Peyer's patch (tissue), 4 donors: ENCODE measurements at regions not wholly inside any gene's neighbourhood (a gene's known extent, or its start where the extent isn't known, plus 50 kb on each side); places are given as distances from the start of the nearest gene placed in this dataset.

ENCODE experiments used
- DNase-seq, 3 donors: peaks; one replicate each; pipeline ENCODE4 v3.0.0-alpha.2; 2017 to 2019
- H3K27ac ChIP-seq, 4 donors: fragments of 200-600 bp; sonication (generic); one replicate each; pipeline ENCODE4 v1.5.1; 2016 to 2019
- H3K27me3 ChIP-seq, 2 donors: fragments of 200-600 bp; sonication (generic); one replicate each; pipeline ENCODE4 v1.5.1; 2019
- H3K36me3 ChIP-seq, 3 donors: fragments of 200-600 bp; sonication (generic); one replicate each; pipeline ENCODE4 v1.5.1; 2016 to 2019
- H3K4me1 ChIP-seq, 4 donors: fragments of 200-600 bp; sonication (generic); one replicate each; pipeline ENCODE4 v1.5.1; 2016 to 2019
- H3K4me3 ChIP-seq, 4 donors: fragments of 200-600 bp; sonication (generic); 1 replicate in 3 of 4; 2 replicates in 1 of 4; pipeline ENCODE4 v1.5.1; 2016 to 2019; ENCODE audit warnings: mild to moderate bottlenecking in 1 of 4
- H3K9me3 ChIP-seq, 4 donors: fragments of 200-600 bp; sonication (generic); one replicate each; pipeline ENCODE4 v1.5.1; 2016 to 2019; ENCODE audit warnings: mild to moderate bottlenecking in 1 of 4
- CTCF ChIP-seq, 6 experiments: fragments of 450-650 bp in 4 of 6; fragments of 200-600 bp in 2 of 6; sonication (generic) in 1 of 6; IDR thresholded peaks; one replicate each; pipeline ENCODE4 v1.5.1; 2017 to 2019; ENCODE audit warnings: antibody characterized with exemption in 6 of 6, mild to moderate bottlenecking in 3 of 6, moderate library complexity in 1 of 6
- POLR2A ChIP-seq, 2 donors: fragments of 450-650 bp; IDR thresholded peaks; one replicate each; pipeline ENCODE4 v1.5.1; 2017; ENCODE audit warnings: antibody characterized with exemption in 2 of 2, mild to moderate bottlenecking in 2 of 2, moderate library complexity in 2 of 2

GRCh38 chr22:48800886-48801607, 1026.6 kb downstream of the BRD1 start:
- no peak for TF ChIP-seq POLR2A (IDR thresholded peaks at IDR 0.05)
- TF ChIP-seq CTCF (IDR thresholded peaks at IDR 0.05), result no peak
- no peaks in the 10 kb centered on the region for H3K4me1 ChIP-seq
- no peaks in the 10 kb centered on the region for H3K27me3 ChIP-seq
- H3K4me3 ChIP-seq, result no peak overlapping the region
- no peaks in the 10 kb centered on the region for H3K36me3 ChIP-seq
- H3K9me3 ChIP-seq, result no peaks in the 10 kb centered on the region
- H3K27ac ChIP-seq, result no peak overlapping the region
- DNase-seq, result no peak

- H3K4me3 ChIP-seq, result no peak overlapping the region
- no peaks in the 10 kb centered on the region for H3K27me3 ChIP-seq
- no peak for DNase-seq
- no peaks in the 10 kb centered on the region for H3K36me3 ChIP-seq
- no peaks in the 10 kb centered on the region for H3K9me3 ChIP-seq
- H3K4me1 ChIP-seq, result no peaks in the 10 kb centered on the region
- no peak overlapping the region for H3K27ac ChIP-seq
- TF ChIP-seq POLR2A (IDR thresholded peaks at IDR 0.05) (no peak), CTCF (IDR thresholded peaks at IDR 0.05) (no peak)
These were observed 1027.4 kb downstream of the BRD1 start for GRCh38 chr22:48800036-48800885.

GRCh38 chr22:48799227-48799970, 1028.3 kb downstream of the BRD1 start:
- Histone ChIP-seq H3K36me3 (no peaks in the 10 kb centered on the region), H3K4me3 (no peak overlapping the region), H3K27me3 (no peaks in the 10 kb centered on the region), H3K4me1 (no peaks in the 10 kb centered on the region), H3K27ac (no peak overlapping the region), H3K9me3 (no peaks in the 10 kb centered on the region)
- no peak for DNase-seq
- TF ChIP-seq CTCF (IDR thresholded peaks at IDR 0.05), result no peak
- no peak for TF ChIP-seq POLR2A (IDR thresholded peaks at IDR 0.05)

GRCh38 chr22:48798281-48799226, 1029.1 kb downstream of the BRD1 start:
- H3K27ac ChIP-seq, result no peak overlapping the region
- H3K27me3 ChIP-seq, result no peaks in the 10 kb centered on the region
- no peak overlapping the region for H3K4me3 ChIP-seq
- no peak for DNase-seq
- no peaks in the 10 kb centered on the region for H3K36me3 ChIP-seq
- no peaks in the 10 kb centered on the region for H3K9me3 ChIP-seq
- TF ChIP-seq CTCF (IDR thresholded peaks at IDR 0.05), result no peak
- no peak for TF ChIP-seq POLR2A (IDR thresholded peaks at IDR 0.05)
- H3K4me1 ChIP-seq, result no peaks in the 10 kb centered on the region

- Histone ChIP-seq H3K27ac (no peak overlapping the region), H3K9me3 (no peaks in the 10 kb centered on the region), H3K36me3 (no peaks in the 10 kb centered on the region)
These were observed 1029.9 kb downstream of the BRD1 start for GRCh38 chr22:48797731-48798130.

More at GRCh38 chr22:48797731-48798130, 1029.9 kb downstream of the BRD1 start:
- TF ChIP-seq POLR2A (IDR thresholded peaks at IDR 0.05), result no peak
- no peak for DNase-seq
- H3K27me3 ChIP-seq, result no peaks in the 10 kb centered on the region
- H3K4me3 ChIP-seq, result no peak overlapping the region
- H3K4me1 ChIP-seq, result no peaks in the 10 kb centered on the region
